ENCODE measurements at regions not wholly inside any gene's neighbourhood (a gene's known extent, or its start where the extent isn't known, plus 50 kb on each side); places are given as distances from the start of the nearest gene placed in this dataset.

GRCh38 chr9:119026120-119026519, 343.1 kb downstream of the BRINP1 start:
- H3K27ac ChIP-seq (ENCODE audit: control insufficient read depth, insufficient read depth, low read length): no peak overlapping the region
- dilution Hi-C loops (cut with MboI; ENCODE audit: extremely low pct_ligation_motif_present, low sequenced_read_pairs): no loop called here
- no peak for DNase-seq (ENCODE audit: low read depth, low spot score)

GRCh38 chr9:119027901-119028699, 341.1 kb downstream of the BRINP1 start:
- dilution Hi-C loops (cut with MboI; ENCODE audit: extremely low pct_ligation_motif_present, low sequenced_read_pairs): no loop called here
- Histone ChIP-seq H3K9me3 (ENCODE audit: control insufficient read depth, low read depth, low read length) (no peaks in the 10 kb centered on the region), H3K36me3 (ENCODE audit: control insufficient read depth in 2 of 2, extremely low read depth in 1 of 2, insufficient read depth in 2 of 2, low read length in 2 of 2) (no peaks in the 10 kb centered on the region), H3K9me1 (ENCODE audit: control insufficient read depth, extremely low read depth, insufficient read depth, low read length) (no peaks in the 10 kb centered on the region), H3K9ac (ENCODE audit: control insufficient read depth, extremely low read depth, insufficient read depth, low read length) (no peak overlapping the region), H3K4me2 (ENCODE audit: control insufficient read depth, extremely low read depth, insufficient read depth, low read depth, low read length) (no peak overlapping the region), H3K27me3 (ENCODE audit: control insufficient read depth, extremely low read depth, insufficient read depth, low read length) (no peaks in the 10 kb centered on the region), H4K20me1 (ENCODE audit: control insufficient read depth, extremely low read depth, insufficient read depth, low read length) (no peaks in the 10 kb centered on the region), H3K4me1 (ENCODE audit: control insufficient read depth, extremely low read depth, insufficient read depth, low read length) (no peaks in the 10 kb centered on the region), H3K27ac (ENCODE audit: control insufficient read depth, insufficient read depth, low read length) (no peak overlapping the region), H3K79me2 (ENCODE audit: control insufficient read depth, insufficient read depth, low read length) (no peaks in the 10 kb centered on the region), H2AFZ (ENCODE audit: control insufficient read depth, low read length) (no peak overlapping the region), H3K4me3 (ENCODE audit: control insufficient read depth in 2 of 3, extremely low read depth in 1 of 3, insufficient read depth in 2 of 3, low read depth in 1 of 3, low read length in 3 of 3) (no peak overlapping the region)
- TF ChIP-seq CTCF (optimal IDR thresholded peaks at IDR 0.05 in 1 of 3, IDR thresholded peaks at IDR 0.05 in 1 of 3, conservative IDR thresholded peaks at IDR 0.05 in 1 of 3; ENCODE audit: extremely low read depth in 1 of 3, insufficient read depth in 2 of 3, low read length in 3 of 3): no peak
- TF ChIP-seq EZH2 (IDR thresholded peaks at IDR 0.05; ENCODE audit: low read length): no peak
- DNase-seq (ENCODE audit: low read depth, low spot score): no peak
- FAIRE-seq: no peak

More at GRCh38 chr9:119026120-119026519, 343.1 kb downstream of the BRINP1 start:
- Histone ChIP-seq H3K4me3 (ENCODE audit: control insufficient read depth in 2 of 3, extremely low read depth in 1 of 3, insufficient read depth in 2 of 3, low read depth in 1 of 3, low read length in 3 of 3) (no peak overlapping the region), H3K79me2 (ENCODE audit: control insufficient read depth, insufficient read depth, low read length) (no peaks in the 10 kb centered on the region), H4K20me1 (ENCODE audit: control insufficient read depth, extremely low read depth, insufficient read depth, low read length) (no peaks in the 10 kb centered on the region), H2AFZ (ENCODE audit: control insufficient read depth, low read length) (no peak overlapping the region), H3K36me3 (ENCODE audit: control insufficient read depth in 2 of 2, extremely low read depth in 1 of 2, insufficient read depth in 2 of 2, low read length in 2 of 2) (no peaks in the 10 kb centered on the region), H3K27me3 (ENCODE audit: control insufficient read depth, extremely low read depth, insufficient read depth, low read length) (no peaks in the 10 kb centered on the region), H3K9ac (ENCODE audit: control insufficient read depth, extremely low read depth, insufficient read depth, low read length) (no peak overlapping the region), H3K9me1 (ENCODE audit: control insufficient read depth, extremely low read depth, insufficient read depth, low read length) (no peaks in the 10 kb centered on the region), H3K4me1 (ENCODE audit: control insufficient read depth, extremely low read depth, insufficient read depth, low read length) (no peaks in the 10 kb centered on the region), H3K9me3 (ENCODE audit: control insufficient read depth, low read depth, low read length) (no peaks in the 10 kb centered on the region), H3K4me2 (ENCODE audit: control insufficient read depth, extremely low read depth, insufficient read depth, low read depth, low read length) (no peak overlapping the region)
- no peak for FAIRE-seq
- no peak for TF ChIP-seq EZH2 (IDR thresholded peaks at IDR 0.05; ENCODE audit: low read length)
- no peak for TF ChIP-seq CTCF (optimal IDR thresholded peaks at IDR 0.05 in 1 of 3, IDR thresholded peaks at IDR 0.05 in 1 of 3, conservative IDR thresholded peaks at IDR 0.05 in 1 of 3; ENCODE audit: extremely low read depth in 1 of 3, insufficient read depth in 2 of 3, low read length in 3 of 3)
